AG09319 (cell line): ENCODE measurements at regions not wholly inside any gene's neighbourhood (a gene's known extent, or its start where the extent isn't known, plus 50 kb on each side); places are given as distances from the start of the nearest gene placed in this dataset.

Source experiments
- DNase-seq: peaks from one replicate; pipeline ENCODE4 v3.0.0-alpha.2; 2010; ENCODE audit warnings: low read depth; ENCODE audit errors: extremely low read depth
- CTCF ChIP-seq: IDR thresholded peaks from 2 replicates; pipeline ENCODE4 v1.5.1; 2011; ENCODE audit warnings: low read depth, mild to moderate bottlenecking, inconsistent platforms, low read length, moderate library complexity

GRCh38 chr11:45027312-45027711, 76.6 kb upstream of the TP53I11 start:
- DNase-seq, result no peak
- no peak for TF ChIP-seq CTCF

DNA sequence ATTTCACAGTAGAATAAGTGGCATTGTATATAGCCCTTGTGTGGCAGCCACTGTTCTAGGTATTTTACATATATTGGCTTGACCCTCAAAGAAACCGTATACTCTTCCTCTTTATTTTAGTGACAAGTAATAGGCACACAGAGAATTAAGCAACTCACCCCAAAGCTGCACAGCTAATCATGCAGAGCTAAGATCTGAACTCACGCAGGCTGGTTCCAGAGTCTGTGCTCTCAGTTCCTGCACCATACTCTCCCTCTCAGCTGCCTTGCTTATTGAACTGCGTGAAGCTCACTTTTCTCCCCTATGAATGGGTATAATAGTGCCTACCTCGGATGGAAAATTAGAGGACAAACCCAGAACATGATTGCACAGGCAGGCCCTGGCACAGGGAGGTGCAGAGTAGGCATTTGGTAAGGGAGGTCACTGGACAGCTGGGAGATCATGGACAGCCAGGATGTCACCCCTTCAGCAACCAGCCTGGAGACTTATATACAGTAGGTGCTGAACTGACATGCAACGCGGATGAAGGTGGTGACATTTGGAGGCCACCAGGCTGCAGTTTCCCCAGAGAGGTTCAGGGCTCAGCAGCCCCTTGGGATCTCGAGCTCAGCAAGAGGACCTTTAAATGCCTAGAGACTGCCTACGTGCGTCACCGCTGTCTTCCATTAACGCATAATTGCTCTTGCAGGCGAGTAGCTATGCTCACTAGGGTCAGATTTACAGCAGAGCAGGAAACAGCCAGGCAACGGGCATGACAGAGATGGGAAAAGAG, 78.4 kb upstream of the TP53I11 start:
- no peak for DNase-seq
- no peak for TF ChIP-seq CTCF

- no peak for DNase-seq
- no peak for TF ChIP-seq CTCF
These were observed 80.1 kb upstream of the TP53I11 start for GRCh38 chr11:45030778-45031177.

GRCh38 chr11:45031912-45032519, 81.3 kb upstream of the TP53I11 start:
- TF ChIP-seq CTCF, result no peak
- DNase-seq, result no peak

GRCh38 chr11:45035413-45035812, 84.7 kb upstream of the TP53I11 start:
- DNase-seq, result no peak
- TF ChIP-seq CTCF, result no peak

DNA sequence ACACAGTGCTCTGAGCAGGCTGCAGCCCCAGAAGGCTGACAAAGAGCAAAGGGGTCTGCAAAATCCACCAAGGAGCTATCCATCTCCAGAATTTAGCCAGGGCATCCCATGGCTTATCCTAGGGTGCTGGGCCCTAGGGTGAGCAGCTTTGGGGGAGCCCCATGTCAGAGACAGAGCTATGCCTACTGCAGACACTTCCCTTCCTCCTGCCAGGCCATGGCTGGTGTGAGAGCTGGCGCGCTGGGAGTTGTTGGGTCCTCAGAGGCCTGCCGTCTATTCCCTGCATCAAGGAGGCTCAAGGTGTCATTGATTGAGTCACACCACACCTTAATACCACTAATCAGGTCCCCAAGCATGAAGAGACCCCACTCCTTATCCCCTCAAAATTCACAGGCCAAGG, 85.3 kb upstream of the TP53I11 start:
- TF ChIP-seq CTCF, result no peak
- DNase-seq, result no peak

DNA sequence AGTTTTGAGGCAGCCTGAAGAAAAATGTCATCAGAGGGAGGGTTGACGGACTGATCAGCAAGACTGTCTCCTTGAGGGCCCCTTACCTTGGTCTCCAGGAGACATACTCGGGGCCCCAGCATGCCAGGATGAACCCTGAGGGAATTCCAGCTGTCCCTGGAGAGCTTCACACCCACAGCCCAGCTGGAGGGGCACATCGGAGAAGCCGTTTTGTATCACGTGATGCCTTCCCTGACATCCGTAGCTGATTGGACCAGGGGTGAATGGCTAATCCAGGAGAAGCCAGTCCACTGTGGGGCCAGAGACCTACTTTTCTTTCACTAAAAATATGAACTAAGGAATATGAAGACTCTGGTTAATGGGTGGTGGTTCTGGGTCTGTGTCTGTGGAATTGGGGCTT, 86.0 kb upstream of the TP53I11 start:
- no peak for TF ChIP-seq CTCF
- DNase-seq, result no peak
